NT2/D1 (cell line): ENCODE measurements at regions not wholly inside any gene's neighbourhood (a gene's known extent, or its start where the extent isn't known, plus 50 kb on each side); places are given as distances from the start of the nearest gene placed in this dataset.

Source experiments
- SUZ12 ChIP-seq: IDR thresholded peaks from 2 replicates; pipeline ENCODE4 v1.6.1; 2011; ENCODE audit not compliant: insufficient read length, insufficient read depth; ENCODE audit errors: extremely low read depth
- YY1 ChIP-seq: IDR thresholded peaks from 2 replicates; pipeline ENCODE4 v1.6.1; 2011; ENCODE audit not compliant: insufficient read length, insufficient read depth
- ZNF274 ChIP-seq: IDR thresholded peaks from 2 replicates; pipeline ENCODE4 v1.6.1; 2011; ENCODE audit warnings: mild to moderate bottlenecking, low read depth, low read length

GRCh38 chr5:145293716-145294115, 541.4 kb downstream of the PRELID2 start:
- TF ChIP-seq YY1 (no peak), ZNF274 (no peak), SUZ12 (no peak)
